K562 (cell line): ENCODE measurements at regions not wholly inside any gene's neighbourhood (a gene's known extent, or its start where the extent isn't known, plus 50 kb on each side); places are given as distances from the start of the nearest gene placed in this dataset.

Experiments
- ATF7 ChIP-seq: fragments of 450-650 bp; IDR thresholded peaks from 2 replicates; pipeline ENCODE4 v1.7.1; 2014; ENCODE audit warnings: mild to moderate bottlenecking, moderate library complexity
- CTCF ChIP-seq, 3 experiments: IDR thresholded peaks in 2 of 3; conservative IDR thresholded peaks in 1 of 3; 2 replicates each; pipeline ENCODE4 v1.5.1; 2011 to 2012; ENCODE audit warnings: low read length in 3 of 3, mild to moderate bottlenecking in 3 of 3, control low read depth in 2 of 3, improper control_type of control experiment in 1 of 3, inconsistent platforms in 1 of 3, low read depth in 1 of 3, mixed read lengths in 1 of 3, moderate library complexity in 1 of 3; ENCODE audit not compliant: insufficient read depth in 2 of 3
- IRF1 ChIP-seq: sonication (generic); formaldehyde crosslinking; IDR thresholded peaks from 2 replicates; pipeline ENCODE4 v1.8.0; 2022; ENCODE audit warnings: missing genetic modification reagents, mild to moderate bottlenecking, borderline replicate concordance
- MLX ChIP-seq, 2 experiments: fragments of 450-650 bp in 1 of 2; sonication (generic) in 1 of 2; formaldehyde crosslinking; conservative IDR thresholded peaks; 2 replicates each; pipeline versions ENCODE4 v1.4.0 to v1.8.1; 2020 to 2022; ENCODE audit warnings: mild to moderate bottlenecking in 1 of 2, missing genetic modification reagents in 1 of 2
- PBX2 ChIP-seq, 2 experiments: IDR thresholded peaks in 1 of 2; conservative IDR thresholded peaks in 1 of 2; 2 replicates each; pipeline ENCODE4 v1.6.1; 2016; ENCODE audit warnings: low read depth in 2 of 2, mild to moderate bottlenecking in 1 of 2, missing compliant biosample characterization in 1 of 2, missing genetic modification characterization in 1 of 2, moderate library complexity in 1 of 2
- SRF ChIP-seq, 2 experiments: fragments of 250-450, 450-650 bp in 1 of 2; sonication (Bioruptor Pico) in 1 of 2; sonication (generic) in 1 of 2; formaldehyde crosslinking; IDR thresholded peaks; 2 replicates each; pipeline versions ENCODE4 v1.5.0 to v1.5.1; 2020 to 2022; ENCODE audit warnings: mild to moderate bottlenecking in 1 of 2, missing genetic modification reagents in 1 of 2
- TCF7 ChIP-seq: sonication (generic); IDR thresholded peaks from 2 replicates; pipeline ENCODE4 v1.6.1; 2016; ENCODE audit warnings: antibody characterized with exemption, borderline replicate concordance
- ZNF785 ChIP-seq: fragments of 250-450 bp; sonication (Bioruptor Pico); IDR thresholded peaks from 2 replicates; pipeline ENCODE4 v1.4.0; 2020; ENCODE audit warnings: mild to moderate bottlenecking

- TF ChIP-seq ZNF785 (CRISPR knock-in tag) (no peak), ATF7 (no peak), TCF7 (no peak), CTCF (IDR thresholded peaks at IDR 0.05 in 2 of 3, conservative IDR thresholded peaks at IDR 0.05 in 1 of 3; ENCODE audit: insufficient read depth in 2 of 3, low read depth in 1 of 3, low read length in 3 of 3) (no peak), MLX (CRISPR knock-in tag; conservative IDR thresholded peaks at IDR 0.05) (no peak), SRF (CRISPR knock-in tag; IDR thresholded peaks at IDR 0.05) (no peak), PBX2 (CRISPR knock-in tag; IDR thresholded peaks at IDR 0.05; ENCODE audit: low read depth) (no peak), PBX2 (tag; conservative IDR thresholded peaks at IDR 0.05; ENCODE audit: low read depth) (no peak), IRF1 (CRISPR knock-in tag) (no peak)
Observed at GRCh38 chr3:194827486-194827885, 141.8 kb downstream of the FAM43A start.
